GM12878 (cell line): ENCODE measurements at regions not wholly inside any gene's neighbourhood (a gene's known extent, or its start where the extent isn't known, plus 50 kb on each side); places are given as distances from the start of the nearest gene placed in this dataset.

Experiments
- CEBPB ChIP-seq, 2 experiments: fragments of 150-350 bp in 1 of 2; IDR thresholded peaks; 2 replicates each; pipeline ENCODE4 v1.6.1; 2012 to 2014; ENCODE audit warnings: low read depth in 2 of 2, low read length in 2 of 2, borderline replicate concordance in 1 of 2, inconsistent platforms in 1 of 2
- EP300 ChIP-seq, 2 experiments: fragments of 150-350 bp in 1 of 2; IDR thresholded peaks; 2 replicates each; pipeline ENCODE4 v1.6.1; 2011 to 2012; ENCODE audit warnings: low read depth in 2 of 2, low read length in 2 of 2, borderline replicate concordance in 1 of 2, improper control_type of control experiment in 1 of 2, inconsistent platforms in 1 of 2; ENCODE audit not compliant: control insufficient read depth in 1 of 2
- EZH2 ChIP-seq: IDR thresholded peaks from 2 replicates; pipeline ENCODE4 v1.6.1; 2012; ENCODE audit warnings: low read depth, mild to moderate bottlenecking, control low read depth, inconsistent platforms, low read length, borderline replicate concordance; ENCODE audit not compliant: control insufficient read depth
- GABPA ChIP-seq: IDR thresholded peaks from 2 replicates; pipeline ENCODE4 v1.6.1; 2014; ENCODE audit warnings: antibody characterized with exemption, low read depth, mild to moderate bottlenecking, inconsistent platforms
- HCFC1 ChIP-seq: fragments of 150-350 bp; IDR thresholded peaks from 2 replicates; pipeline ENCODE4 v1.6.1; 2014; ENCODE audit warnings: low read length
- IKZF1 ChIP-seq: fragments of 450-650 bp; conservative IDR thresholded peaks from 2 replicates; pipeline ENCODE4 v1.6.1; 2017; ENCODE audit warnings: antibody characterized with exemption, mild to moderate bottlenecking
- LARP7 ChIP-seq: fragments of 450-650 bp; IDR thresholded peaks from 2 replicates; pipeline ENCODE4 v1.6.1; 2017; ENCODE audit warnings: mild to moderate bottlenecking
- NRF1 ChIP-seq: conservative IDR thresholded peaks from 2 replicates; pipeline ENCODE4 v1.6.1; 2011; ENCODE audit warnings: mild to moderate bottlenecking, low read depth, low read length, improper control_type of control experiment
- TCF3 ChIP-seq: IDR thresholded peaks from 2 replicates; pipeline ENCODE4 v1.6.1; 2012; ENCODE audit warnings: low read depth, mild to moderate bottlenecking, low read length, borderline replicate concordance; ENCODE audit not compliant: insufficient read depth
- ZBTB33 ChIP-seq: fragments of 450-650 bp; IDR thresholded peaks from 2 replicates; pipeline ENCODE4 v1.6.1; 2017; ENCODE audit warnings: mild to moderate bottlenecking
- TF ChIP-seq, protein P1 (sequence below), 3 experiments: IDR thresholded peaks in 2 of 3; conservative IDR thresholded peaks in 1 of 3; 2 replicates each; pipeline ENCODE4 v1.5.1; 2011; ENCODE audit warnings: low read depth in 3 of 3, low read length in 3 of 3, mild to moderate bottlenecking in 3 of 3, control low read depth in 2 of 3, moderate library complexity in 2 of 3, inconsistent platforms in 1 of 3, mixed read lengths in 1 of 3; ENCODE audit not compliant: control insufficient read depth in 2 of 3, insufficient read depth in 1 of 3; ENCODE audit errors: extremely low read depth in 1 of 3
- TF ChIP-seq, protein P2 (sequence below): IDR thresholded peaks from 2 replicates; pipeline ENCODE4 v1.6.1; 2012; ENCODE audit warnings: low read depth, low read length, improper control_type of control experiment

GRCh38 chr3:184647405-184647936, 64.4 kb downstream of the MAGEF1 start:
- no peak for TF ChIP-seq HCFC1
- TF ChIP-seq, protein P1, sequence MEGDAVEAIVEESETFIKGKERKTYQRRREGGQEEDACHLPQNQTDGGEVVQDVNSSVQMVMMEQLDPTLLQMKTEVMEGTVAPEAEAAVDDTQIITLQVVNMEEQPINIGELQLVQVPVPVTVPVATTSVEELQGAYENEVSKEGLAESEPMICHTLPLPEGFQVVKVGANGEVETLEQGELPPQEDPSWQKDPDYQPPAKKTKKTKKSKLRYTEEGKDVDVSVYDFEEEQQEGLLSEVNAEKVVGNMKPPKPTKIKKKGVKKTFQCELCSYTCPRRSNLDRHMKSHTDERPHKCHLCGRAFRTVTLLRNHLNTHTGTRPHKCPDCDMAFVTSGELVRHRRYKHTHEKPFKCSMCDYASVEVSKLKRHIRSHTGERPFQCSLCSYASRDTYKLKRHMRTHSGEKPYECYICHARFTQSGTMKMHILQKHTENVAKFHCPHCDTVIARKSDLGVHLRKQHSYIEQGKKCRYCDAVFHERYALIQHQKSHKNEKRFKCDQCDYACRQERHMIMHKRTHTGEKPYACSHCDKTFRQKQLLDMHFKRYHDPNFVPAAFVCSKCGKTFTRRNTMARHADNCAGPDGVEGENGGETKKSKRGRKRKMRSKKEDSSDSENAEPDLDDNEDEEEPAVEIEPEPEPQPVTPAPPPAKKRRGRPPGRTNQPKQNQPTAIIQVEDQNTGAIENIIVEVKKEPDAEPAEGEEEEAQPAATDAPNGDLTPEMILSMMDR (IDR thresholded peaks at IDR 0.05 in 2 of 3, conservative IDR thresholded peaks at IDR 0.05 in 1 of 3; ENCODE audit: control insufficient read depth in 2 of 3, extremely low read depth in 1 of 3, insufficient read depth in 1 of 3, low read depth in 3 of 3, low read length in 3 of 3) = no peak
- no peak for TF ChIP-seq ZBTB33
- TF ChIP-seq, protein P2, sequence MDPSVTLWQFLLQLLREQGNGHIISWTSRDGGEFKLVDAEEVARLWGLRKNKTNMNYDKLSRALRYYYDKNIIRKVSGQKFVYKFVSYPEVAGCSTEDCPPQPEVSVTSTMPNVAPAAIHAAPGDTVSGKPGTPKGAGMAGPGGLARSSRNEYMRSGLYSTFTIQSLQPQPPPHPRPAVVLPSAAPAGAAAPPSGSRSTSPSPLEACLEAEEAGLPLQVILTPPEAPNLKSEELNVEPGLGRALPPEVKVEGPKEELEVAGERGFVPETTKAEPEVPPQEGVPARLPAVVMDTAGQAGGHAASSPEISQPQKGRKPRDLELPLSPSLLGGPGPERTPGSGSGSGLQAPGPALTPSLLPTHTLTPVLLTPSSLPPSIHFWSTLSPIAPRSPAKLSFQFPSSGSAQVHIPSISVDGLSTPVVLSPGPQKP = no peak
- TF ChIP-seq GABPA = no peak
- TF ChIP-seq CEBPB (IDR thresholded peaks at IDR 0.05; ENCODE audit: borderline replicate concordance in 1 of 2, low read depth in 2 of 2, low read length in 2 of 2) = no peak
- TF ChIP-seq EP300 (IDR thresholded peaks at IDR 0.05; ENCODE audit: borderline replicate concordance in 1 of 2, control insufficient read depth in 1 of 2, low read depth in 2 of 2, low read length in 2 of 2) = no peak
- TF ChIP-seq EZH2 = no peak
- TF ChIP-seq IKZF1 = no peak
- no peak for TF ChIP-seq TCF3
- TF ChIP-seq NRF1 = no peak
- TF ChIP-seq LARP7 = no peak
